HL-60 (cell line): ENCODE measurements at regions not wholly inside any gene's neighbourhood (a gene's known extent, or its start where the extent isn't known, plus 50 kb on each side); places are given as distances from the start of the nearest gene placed in this dataset.

Experiments used
- DNase-seq, 2 experiments: peaks; one replicate each; pipeline ENCODE4 v3.0.0-alpha.2; 2010 to 2020; ENCODE audit warnings: low read depth in 1 of 2, low spot score in 1 of 2
- H3K27ac ChIP-seq: fragments of 250-450 bp; sonication (Bioruptor Pico); replicated peaks from 2 replicates; pipeline ENCODE4 v1.5.1; 2020; ENCODE audit warnings: mild to moderate bottlenecking, moderate library complexity
- H3K27me3 ChIP-seq: fragments of 250-450 bp; sonication (Bioruptor Pico); 2 replicates; pipeline ENCODE4 v1.5.1; 2021; ENCODE audit warnings: mild to moderate bottlenecking, moderate library complexity; ENCODE audit not compliant: insufficient read depth, poor library complexity, severe bottlenecking
- H3K4me3 ChIP-seq: replicated peaks from 2 replicates; pipeline ENCODE4 v1.5.1; 2011; ENCODE audit warnings: mild to moderate bottlenecking, control low read depth, low read length; ENCODE audit not compliant: insufficient read depth
- CTCF ChIP-seq: IDR thresholded peaks from one replicate; pipeline ENCODE4 v1.5.1; 2011; ENCODE audit warnings: low read length, control low read depth, inconsistent platforms; ENCODE audit not compliant: insufficient read depth
- GABPA ChIP-seq: IDR thresholded peaks from 2 replicates; pipeline ENCODE4 v1.6.1; 2012; ENCODE audit warnings: low read depth
- POLR2AphosphoS5 ChIP-seq: IDR thresholded peaks from 2 replicates; pipeline ENCODE4 v1.6.1; 2012; ENCODE audit warnings: low read depth
- REST ChIP-seq: IDR thresholded peaks from 2 replicates; pipeline ENCODE4 v1.6.1; 2012; ENCODE audit warnings: low read depth; ENCODE audit not compliant: insufficient replicate concordance
- SPI1 ChIP-seq: IDR thresholded peaks from 2 replicates; pipeline ENCODE4 v1.6.1; 2012; ENCODE audit warnings: low read depth, mild to moderate bottlenecking, borderline replicate concordance

- H3K27ac ChIP-seq, result no peak overlapping the region
- H3K27me3 ChIP-seq, result no peaks in the 10 kb centered on the region
- H3K4me3 ChIP-seq, result no peak overlapping the region
- no peak for DNase-seq
- no peak for TF ChIP-seq SPI1
- TF ChIP-seq GABPA, result no peak
- no peak for TF ChIP-seq REST
- TF ChIP-seq CTCF, result no peak
- TF ChIP-seq POLR2AphosphoS5, result no peak
These were observed 90.4 kb upstream of the CBLN2 start for GRCh38 chr18:72634500-72634899.

GRCh38 chr18:72630991-72631390 is 86.8 kb upstream of the CBLN2 start:
- Histone ChIP-seq H3K27me3 (no peaks in the 10 kb centered on the region), H3K27ac (no peak overlapping the region), H3K4me3 (no peak overlapping the region)
- TF ChIP-seq POLR2AphosphoS5 (no peak), REST (no peak), CTCF (no peak), GABPA (no peak), SPI1 (no peak)
- no peak for DNase-seq

- no peak for DNase-seq
- no peak overlapping the region for H3K27ac ChIP-seq
- no peaks in the 10 kb centered on the region for H3K27me3 ChIP-seq
- H3K4me3 ChIP-seq, result no peak overlapping the region
- TF ChIP-seq CTCF (no peak), GABPA (no peak), REST (no peak), SPI1 (no peak), POLR2AphosphoS5 (no peak)
These were observed 79.3 kb upstream of the CBLN2 start for GRCh38 chr18:72623444-72623843.
